Prostate gland (tissue), 2 donors: ENCODE measurements at regions not wholly inside any gene's neighbourhood (a gene's known extent, or its start where the extent isn't known, plus 50 kb on each side); places are given as distances from the start of the nearest gene placed in this dataset.

Experiments
- POLR2A ChIP-seq: fragments of 450-650 bp; IDR thresholded peaks from one replicate; pipeline ENCODE4 v1.6.1; 2016; ENCODE audit warnings: antibody characterized with exemption, mild to moderate bottlenecking
- POLR2AphosphoS5 ChIP-seq: sonication (generic); formaldehyde crosslinking; IDR thresholded peaks from one replicate; pipeline ENCODE4 v1.6.1; 2017; ENCODE audit warnings: antibody characterized with exemption
- TF ChIP-seq, protein P1 (sequence below), 4 experiments: fragments of 200-600 bp in 2 of 4; fragments of 450-650 bp in 2 of 4; sonication (generic) in 2 of 4; IDR thresholded peaks; 1 replicate in 3 of 4; 2 replicates in 1 of 4; pipeline ENCODE4 v1.5.1; 2016 to 2019; ENCODE audit warnings: antibody characterized with exemption in 4 of 4, mild to moderate bottlenecking in 2 of 4, moderate library complexity in 2 of 4

GRCh38 chr6:135630789-135631376, 133.3 kb upstream of the AHI1 start:
- TF ChIP-seq POLR2A, result no peak
- TF ChIP-seq, protein P1, sequence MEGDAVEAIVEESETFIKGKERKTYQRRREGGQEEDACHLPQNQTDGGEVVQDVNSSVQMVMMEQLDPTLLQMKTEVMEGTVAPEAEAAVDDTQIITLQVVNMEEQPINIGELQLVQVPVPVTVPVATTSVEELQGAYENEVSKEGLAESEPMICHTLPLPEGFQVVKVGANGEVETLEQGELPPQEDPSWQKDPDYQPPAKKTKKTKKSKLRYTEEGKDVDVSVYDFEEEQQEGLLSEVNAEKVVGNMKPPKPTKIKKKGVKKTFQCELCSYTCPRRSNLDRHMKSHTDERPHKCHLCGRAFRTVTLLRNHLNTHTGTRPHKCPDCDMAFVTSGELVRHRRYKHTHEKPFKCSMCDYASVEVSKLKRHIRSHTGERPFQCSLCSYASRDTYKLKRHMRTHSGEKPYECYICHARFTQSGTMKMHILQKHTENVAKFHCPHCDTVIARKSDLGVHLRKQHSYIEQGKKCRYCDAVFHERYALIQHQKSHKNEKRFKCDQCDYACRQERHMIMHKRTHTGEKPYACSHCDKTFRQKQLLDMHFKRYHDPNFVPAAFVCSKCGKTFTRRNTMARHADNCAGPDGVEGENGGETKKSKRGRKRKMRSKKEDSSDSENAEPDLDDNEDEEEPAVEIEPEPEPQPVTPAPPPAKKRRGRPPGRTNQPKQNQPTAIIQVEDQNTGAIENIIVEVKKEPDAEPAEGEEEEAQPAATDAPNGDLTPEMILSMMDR (IDR thresholded peaks at IDR 0.05), result no peak
- no peak for TF ChIP-seq POLR2AphosphoS5
